ENCODE measurements at regions not wholly inside any gene's neighbourhood (a gene's known extent, or its start where the extent isn't known, plus 50 kb on each side); places are given as distances from the start of the nearest gene placed in this dataset.

DNA sequence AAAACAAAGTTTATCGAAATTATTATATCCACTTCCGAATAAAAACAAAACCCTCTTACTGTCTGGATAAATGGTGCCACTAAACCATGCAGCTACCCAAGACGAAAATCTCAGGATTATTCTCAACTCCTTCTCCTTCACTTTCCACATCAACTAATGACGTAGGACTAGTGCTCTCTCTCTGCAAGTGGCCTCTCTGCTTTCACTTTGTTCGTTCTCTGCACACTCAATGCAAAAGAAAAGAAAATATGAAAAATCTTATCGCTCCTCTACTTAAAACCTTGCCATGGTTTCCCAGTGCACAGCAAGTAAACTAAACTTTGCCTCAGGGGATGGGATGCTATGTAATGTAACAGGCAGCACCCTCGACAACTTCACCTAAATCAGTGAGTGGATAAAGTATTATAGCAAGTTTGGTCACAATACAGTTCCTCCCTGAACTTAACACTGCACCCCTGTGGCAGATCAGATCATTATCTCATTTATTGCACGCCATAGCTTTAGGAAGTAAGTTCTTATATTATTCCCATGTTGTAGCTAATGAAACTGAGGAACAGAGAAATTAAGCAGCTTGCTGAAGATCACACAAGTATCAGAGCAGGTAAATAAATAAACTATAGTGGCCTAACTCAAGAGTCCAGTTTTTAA, 262.7 kb upstream of the GADL1 start:
- DNase-seq, result no peak

DNA sequence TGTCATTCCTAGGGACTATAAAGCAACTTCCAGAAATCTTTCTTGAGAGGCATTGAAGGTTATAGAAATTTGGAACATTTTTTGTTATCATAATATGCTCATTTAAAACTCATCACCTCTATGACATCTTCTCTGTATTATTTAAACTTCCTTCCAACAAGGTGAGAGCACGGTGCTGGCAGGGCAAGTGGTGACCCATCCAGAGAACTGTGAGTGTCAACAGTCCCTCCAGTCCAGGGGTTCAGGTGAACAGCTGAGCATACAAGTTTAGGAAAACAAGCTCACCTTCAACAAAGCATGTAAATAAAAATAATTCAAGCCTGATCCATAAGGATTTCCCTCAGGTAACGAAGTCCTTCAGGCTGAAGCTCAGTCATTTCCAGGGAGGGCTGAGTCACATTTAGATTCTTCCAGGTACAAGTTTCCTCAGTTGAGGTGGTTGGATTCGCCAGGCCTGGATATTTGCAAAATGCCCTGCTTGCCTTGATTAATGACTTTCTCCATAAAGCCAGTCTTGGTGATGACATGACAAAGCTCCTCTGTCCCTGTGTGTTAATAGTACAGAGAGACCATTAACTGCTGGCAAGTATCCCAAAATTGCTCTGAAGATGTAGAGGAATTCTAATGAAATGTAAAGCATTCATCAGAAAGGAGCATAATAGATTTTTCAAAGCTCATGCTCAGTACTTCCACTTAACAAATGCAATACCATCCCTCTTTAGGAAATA, 263.6 kb upstream of the GADL1 start:
- DNase-seq, result no peak

DNA sequence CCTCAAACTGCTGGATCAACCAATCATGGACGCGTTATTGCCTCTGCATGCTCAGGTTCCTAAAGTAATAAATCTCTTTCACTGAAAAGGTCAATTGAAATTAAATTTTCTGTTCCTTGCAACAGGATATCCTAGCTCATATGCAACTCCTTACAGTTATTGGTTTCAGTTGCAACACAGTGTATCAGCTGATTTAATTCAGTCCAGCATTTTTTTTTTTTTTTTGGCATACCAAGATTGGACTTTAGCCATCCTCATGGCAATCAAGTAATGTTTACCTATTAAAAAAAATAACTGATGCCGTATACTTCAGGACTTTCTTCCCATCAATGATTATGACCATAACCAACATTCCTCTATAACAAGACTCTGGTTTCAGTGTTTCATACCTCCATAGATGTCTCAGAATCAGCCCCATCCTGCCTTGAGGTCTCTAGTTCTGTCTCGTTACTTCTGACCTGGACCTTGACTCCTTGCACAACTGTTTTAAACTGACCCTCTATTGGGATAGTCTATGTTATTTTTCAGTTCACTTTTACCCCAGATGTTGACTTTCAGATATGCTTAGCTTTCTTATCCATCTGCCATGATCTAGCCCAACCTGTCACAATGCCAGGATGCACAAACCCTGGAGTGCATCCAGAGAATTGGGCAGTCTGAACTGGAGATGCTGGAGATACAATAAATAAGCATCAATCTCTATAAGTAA, 265.0 kb upstream of the GADL1 start:
- no peak for DNase-seq

DNA sequence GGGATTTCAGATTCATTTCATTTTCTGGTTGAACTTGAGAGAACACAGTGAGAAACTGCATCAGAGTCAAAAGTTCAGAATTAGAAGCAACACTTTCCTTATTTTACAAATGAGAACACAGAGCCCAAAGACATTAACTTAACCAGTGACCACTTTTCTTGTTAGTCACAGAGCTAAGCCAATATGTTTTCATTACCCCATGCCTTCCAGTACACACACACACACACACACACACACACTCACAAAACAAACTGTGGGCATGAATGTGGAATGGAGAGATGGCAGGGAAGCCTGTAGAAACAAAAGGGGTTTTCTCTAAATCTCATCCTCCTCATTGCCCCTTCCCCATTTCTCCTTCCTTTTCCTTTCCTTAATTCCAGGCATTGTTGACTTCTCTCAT, 267.4 kb upstream of the GADL1 start:
- DNase-seq, result no peak

DNA sequence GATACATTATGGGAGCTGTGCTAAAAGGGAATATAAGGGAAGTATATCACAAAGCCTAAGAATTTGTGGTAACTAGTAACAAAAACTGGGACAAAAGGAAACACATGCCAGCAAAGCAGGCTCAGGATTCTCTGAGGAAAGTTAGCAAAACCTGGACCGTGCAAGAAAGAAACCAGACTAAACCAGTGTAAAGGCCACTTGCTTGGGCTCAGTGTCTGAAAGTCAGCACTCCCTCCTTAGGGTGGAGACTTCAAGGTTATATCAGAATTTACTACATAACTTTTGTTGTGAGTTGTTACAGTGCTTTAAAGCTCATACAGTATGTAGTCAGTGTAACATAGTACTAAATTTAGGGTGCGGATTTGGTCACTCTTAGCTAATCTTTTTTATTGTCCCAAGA, 269.9 kb upstream of the GADL1 start:
- DNase-seq, result no peak

DNA sequence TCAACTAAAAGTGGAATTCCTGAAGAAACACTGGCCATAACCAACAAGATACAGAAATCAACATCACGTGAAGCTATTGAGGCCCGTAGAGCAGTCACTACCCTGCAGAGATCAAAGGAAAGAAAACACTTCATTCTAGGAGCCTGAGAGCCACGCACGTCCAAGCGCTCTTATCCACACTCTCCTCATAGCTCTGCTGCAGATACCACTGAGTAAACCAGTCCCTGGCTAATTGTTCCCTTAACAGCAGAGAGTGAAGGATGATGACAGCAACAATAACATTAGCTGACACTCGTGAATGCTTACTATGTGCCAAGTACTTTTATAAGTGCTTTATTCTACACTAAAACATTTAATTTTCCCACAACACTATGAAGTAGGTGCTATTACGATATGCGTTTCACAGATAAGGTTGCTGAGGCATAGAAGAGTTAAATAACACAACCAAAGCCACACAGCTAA, 271.0 kb upstream of the GADL1 start:
- no peak for DNase-seq

DNA sequence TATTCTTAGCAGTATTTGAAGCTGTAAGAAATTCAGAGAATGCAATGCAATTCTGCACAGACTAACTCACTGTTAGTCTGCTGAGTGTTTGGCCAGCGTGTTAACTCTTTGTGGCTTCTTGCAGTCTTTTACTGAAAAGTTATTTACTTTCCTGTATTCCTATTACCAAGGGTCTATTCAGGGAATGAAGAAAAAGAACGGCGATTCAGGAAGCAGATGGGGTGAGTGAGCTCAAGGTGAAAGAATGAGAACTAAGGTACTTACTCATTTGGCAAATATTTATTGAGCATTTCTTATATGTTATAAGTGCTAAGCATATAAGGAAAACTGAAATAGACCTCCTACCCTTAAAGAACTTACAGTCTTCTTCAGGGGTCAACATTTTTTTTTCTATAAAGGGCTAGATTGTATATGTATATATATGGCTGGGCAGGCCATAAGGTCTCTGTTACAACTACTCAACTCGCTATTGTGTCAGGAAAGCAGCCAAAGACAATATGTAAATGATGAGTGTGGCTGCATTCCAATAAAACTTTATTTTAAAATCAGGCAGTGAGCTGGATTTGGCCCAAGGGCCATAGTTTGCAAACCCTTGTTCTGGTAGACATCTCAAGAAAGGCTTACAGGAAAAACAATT, 271.9 kb upstream of the GADL1 start:
- no peak for DNase-seq

DNA sequence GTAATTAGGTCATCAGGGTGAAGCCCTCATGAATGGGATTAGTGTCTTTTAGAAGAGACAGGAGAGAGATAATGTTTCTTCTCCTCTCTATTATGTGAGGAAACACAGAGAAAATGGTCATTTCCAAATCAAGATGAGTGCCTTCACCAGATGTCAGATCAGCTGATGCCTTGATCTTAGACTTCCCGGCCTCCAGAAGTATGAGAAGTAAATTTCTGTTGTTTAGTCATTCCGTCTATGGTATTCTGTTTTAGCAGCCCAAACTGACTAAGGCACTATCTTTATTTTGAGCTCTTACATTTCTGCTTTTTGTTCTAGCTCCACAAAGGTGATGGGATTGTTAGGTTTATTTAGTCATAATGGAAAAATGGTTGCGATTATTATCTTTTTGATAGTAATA, 273.2 kb upstream of the GADL1 start:
- no peak for DNase-seq

DNA sequence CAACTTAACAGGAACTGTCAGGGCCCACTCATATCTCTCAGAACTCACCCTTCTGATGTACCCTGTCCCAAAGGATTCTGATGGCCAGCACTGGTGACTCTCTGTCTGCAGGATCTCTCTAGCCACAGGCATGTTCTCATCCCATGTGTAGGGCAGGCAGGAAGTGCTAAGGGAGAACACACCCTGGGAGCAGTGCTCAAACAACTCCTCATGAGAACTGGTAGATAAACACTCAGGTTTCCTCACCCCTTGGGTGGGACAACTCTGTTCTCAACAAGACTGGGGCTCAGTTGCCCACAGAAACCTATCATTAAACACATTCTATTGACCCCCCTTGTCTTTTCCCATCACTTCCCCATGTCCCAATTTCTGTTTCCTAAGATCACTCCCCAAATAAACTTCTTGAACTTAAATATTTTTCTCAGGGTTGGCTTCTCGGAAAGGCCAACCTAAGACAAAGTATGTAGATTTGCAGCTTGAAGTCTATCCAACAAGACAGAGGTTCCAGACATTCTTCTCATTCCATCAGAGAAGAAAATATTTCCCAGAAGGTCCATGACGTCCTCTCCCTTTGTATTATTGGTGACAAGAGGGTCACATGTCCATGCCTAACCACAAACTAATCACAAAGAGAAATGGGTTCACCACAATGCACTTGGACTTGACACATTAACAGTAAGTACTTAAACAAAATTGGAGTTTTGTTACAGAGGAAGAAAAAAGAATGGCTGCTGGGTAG, 276.6 kb upstream of the GADL1 start:
- no peak for DNase-seq

DNA sequence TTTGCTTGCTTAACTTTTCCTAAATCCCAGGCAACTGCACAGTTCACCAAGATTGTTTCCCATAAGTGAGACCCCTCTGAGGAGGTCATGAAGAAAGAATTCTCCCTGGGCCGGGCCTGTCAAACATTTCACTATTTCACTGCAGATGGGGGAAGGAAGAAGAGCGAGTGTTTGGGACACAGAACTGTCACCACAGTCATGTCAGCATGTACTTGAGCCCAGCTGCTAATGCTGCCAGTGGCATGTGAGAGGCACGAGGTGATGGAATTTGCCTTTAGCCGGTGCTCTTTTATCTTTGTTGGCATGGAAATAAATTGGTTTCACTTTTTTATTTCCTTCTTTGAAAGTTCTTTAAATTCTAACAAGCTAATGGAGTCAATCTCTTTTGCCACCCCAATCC, 277.9 kb upstream of the GADL1 start:
- DNase-seq, result no peak

DNA sequence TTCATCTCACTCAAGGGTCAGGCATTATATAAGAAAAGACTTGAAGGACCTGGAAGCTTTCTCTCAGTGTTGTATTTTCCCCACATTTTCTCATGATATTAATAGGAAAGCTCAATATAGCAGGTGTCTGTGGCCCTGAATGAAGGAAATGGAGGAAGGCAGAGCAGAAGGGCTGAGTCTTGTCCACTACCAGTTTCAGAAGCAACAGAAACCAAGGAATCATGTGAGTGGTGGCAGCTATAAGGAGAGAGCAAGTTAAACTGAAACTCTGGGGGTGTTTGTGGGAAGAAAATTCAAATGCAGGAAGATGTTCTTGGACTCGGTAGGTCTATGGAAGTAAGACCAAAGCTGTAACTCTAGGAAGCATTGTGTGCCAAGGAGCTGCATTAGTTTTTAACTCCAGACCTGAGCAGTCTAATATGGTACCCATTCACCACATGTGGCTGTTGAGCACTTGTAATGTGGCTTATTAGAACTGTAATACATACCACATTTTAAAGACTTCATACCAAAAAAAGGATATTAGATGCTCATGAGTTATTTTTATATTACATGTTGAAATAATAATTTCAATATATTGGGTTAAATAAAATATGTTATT, 278.8 kb upstream of the GADL1 start:
- no peak for DNase-seq

DNA sequence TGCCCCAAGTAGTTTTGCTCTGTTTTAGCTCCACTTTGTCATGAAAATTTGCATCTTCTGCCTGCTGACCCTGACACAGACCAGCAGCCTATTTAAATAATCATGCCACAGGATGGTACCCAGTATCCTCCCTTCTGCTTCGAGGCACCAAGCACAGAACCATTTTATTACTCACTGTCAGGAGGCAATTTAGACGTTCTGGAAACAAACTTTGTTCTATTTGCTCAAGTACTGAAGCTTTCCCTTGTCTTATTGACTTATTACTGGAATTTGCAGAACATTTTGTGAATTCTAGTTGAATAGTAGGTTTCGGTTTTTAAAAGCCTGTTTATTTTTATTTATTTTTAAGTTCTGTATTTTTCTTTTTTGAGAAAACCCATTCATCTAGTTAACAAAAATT, 279.6 kb upstream of the GADL1 start:
- no peak for DNase-seq

DNA sequence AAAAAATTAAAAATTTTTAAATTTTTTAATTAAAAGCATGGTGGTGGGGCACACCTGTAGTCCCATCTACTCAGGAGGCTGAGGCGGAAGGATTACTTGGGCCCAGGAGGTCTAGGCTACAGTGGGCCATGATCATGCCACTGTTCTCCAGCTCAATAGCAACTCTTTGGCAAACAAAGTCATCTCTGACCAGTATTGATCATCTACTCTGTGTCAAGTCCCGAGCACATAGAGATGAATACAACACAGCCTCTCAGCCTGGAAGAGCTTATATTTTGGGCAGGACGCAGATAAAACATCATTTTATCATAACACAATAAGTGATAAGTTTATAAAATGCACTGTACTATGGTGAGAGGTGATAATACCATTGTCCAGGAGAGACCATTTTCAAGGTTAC, 281.6 kb upstream of the GADL1 start:
- no peak for DNase-seq

DNA sequence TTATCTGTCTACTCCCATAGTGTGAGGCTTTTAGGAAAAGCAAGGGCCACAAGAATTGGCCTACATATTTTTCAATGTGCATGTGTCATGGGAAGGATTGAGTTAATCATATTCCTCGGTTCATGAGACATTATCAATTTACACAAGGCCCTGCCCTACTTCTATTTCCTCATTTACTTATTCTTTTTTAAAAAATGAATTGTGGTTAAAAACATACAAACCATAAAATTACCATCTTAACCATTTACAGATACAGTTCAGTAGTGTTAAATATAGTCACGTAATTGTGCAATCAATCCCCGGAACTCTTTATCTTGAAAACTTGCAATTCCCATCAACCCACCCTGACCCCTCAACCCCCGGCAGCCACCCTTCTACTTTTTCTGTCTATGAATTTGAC, 284.0 kb upstream of the GADL1 start:
- DNase-seq, result no peak

DNA sequence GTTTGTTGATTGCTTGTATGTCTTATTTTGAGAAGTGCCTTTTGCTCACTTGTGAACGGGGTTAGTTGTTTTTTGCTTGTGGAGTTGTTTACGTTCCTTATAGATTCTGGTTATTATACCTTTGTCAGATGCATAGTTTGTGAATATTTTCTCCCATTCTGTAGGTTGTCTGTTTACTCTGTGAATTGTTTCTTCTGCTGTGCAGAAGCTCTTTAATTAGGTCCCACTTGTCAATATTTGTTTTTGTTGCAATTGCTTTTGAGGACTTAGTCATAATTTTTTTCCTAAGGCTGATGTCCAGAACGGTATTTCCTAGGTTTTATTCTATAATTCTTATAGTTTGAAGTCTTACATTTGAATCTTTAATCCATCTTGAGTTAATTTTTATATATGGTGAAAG, 285.3 kb upstream of the GADL1 start:
- no peak for DNase-seq

DNA sequence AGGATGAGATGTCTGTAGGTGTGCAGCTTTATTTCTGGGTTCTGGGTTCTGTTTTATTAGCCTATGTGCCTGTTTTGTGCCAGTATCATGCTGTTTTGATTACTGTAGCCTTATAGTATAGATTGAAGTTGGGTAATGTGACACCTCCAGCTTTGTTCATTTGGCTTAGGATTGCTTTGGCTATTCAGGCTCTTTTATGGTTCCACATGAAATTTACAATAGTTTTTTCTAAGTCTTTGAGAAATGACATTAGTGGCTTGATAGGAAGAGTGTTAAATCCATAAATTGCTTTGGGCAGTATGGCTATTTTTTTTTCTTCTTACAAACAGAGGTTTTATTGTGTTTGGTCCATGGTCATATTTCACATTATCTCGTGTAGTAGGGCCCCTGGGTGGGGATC, 285.8 kb upstream of the GADL1 start:
- no peak for DNase-seq

DNA sequence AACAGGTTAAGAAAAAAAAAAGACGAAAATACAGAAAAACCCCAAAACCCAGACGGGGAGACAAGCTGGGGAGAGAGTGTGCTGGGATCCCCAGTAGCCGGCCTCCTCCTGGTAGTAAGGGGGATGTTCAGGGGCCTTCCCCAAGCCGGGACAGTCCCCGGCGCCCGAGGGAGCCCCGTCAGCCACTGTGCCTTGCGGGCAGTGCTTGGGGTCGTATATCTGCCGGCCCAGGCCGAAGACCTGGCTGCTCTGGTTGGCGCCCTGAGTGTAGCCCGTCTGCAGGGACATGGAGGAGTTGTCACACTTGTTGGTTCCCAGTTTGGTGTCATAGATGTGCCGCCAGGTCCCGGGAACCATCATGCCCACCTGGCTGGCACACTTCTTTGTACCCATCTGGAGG, 287.2 kb upstream of the GADL1 start:
- DNase-seq, result no peak

DNA sequence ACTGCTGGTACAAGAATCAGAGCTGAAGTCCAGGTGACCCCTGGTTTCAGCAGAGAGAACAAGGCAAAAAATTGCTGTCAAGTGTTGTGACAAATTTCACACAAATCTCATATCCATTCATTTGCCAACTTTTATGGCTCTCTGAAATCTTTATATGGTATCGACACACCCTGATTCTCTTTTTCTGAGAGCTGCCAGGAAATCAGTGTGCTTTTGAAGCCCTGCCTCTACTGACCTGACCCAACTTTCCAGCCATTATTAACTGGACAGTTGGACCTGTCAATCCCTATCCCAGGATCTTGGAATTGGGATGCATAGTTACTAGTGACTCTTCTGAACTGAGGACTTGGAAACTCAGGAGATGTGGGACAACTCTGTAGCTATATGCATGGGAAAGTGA, 288.2 kb upstream of the GADL1 start:
- DNase-seq, result no peak

DNA sequence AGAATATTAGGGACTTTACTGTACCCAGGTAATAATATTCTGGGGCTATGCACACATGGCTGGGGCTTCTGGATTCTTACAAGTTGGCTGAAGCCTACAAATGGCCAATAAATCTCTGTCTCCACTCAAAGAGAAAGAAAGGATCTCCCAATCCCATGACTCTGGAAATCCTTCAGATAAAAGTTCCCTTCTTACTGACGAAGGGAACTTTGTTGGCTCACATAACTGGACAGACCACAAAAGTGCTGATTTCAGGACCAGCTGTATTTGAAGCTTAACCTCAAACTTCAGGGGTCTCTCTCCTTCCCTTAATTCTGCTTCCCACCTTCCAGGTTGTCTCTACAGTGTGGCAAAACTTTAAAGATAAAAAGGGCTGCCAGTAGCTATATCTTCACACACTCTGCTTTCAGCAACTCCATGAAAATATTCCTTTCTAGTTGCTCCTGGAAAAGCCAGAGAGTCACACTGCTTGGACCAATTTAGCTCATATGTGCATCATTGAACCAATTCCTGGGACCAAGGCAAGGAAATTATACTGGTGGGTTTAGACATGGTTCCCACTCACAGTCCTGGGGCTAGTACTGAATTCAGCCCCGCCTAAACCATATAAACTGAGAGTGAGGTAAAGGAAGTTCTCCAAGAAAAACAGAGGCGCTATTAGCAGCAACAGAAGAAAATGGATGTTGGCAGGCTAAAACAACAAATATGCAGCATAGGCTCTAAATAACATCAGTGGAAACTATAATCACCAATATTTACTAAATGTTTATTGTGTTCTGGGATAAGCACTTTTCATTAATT, 290.0 kb upstream of the GADL1 start:
- DNase-seq, result no peak

DNA sequence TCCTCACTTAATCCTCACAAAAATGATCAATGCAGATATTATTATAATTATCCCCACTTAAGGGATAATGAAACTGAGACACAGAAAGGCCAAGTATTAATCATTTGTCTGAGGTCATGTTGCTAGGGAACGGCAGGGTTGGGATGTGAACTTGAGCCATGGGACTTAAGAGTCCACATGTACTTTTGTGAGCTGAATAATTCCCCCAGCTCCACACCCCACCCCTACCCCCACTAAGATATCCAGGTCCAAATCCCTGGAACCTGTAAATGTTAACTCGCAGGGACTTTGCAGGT, 290.5 kb upstream of the GADL1 start:
- DNase-seq, result no peak

DNA sequence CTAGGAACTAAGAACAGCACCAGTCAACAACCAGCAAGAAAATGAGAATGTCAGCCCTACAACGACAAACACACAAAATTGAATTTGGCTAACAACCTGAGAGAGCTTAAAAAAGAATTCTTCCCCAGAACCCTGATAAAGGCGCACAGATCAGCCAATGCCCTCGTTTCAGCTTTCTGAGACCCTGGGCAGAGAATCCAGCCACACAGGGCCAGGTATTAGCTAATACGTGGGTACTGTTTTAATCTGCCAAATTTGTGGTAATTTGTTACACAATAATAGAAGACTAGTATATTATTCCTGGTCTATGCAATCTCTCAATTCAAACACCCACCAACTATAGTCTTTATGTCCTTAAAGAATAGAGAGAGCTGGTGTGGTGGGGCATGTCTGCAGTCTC, 291.6 kb upstream of the GADL1 start:
- no peak for DNase-seq

DNA sequence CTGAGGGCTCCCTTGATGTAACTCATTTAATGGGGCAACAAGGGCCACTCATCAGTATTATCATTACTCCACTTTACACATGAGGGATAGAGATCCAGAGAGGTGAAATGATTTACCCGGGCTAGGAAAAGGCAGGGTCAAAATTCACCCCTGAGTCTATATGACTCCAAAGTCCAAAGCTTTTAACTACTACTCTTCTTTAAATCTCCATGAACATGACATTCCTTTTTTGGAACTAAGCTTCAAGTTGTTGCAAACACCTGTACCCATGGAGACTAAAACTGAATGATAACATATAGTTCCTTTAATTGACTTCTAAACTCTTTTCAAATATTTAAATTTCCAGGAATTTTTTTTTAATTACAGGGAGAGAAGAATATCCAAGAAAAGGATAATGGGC, 292.9 kb upstream of the GADL1 start:
- no peak for DNase-seq
